ENCODE measurements at regions not wholly inside any gene's neighbourhood (a gene's known extent, or its start where the extent isn't known, plus 50 kb on each side); places are given as distances from the start of the nearest gene placed in this dataset.

DNA sequence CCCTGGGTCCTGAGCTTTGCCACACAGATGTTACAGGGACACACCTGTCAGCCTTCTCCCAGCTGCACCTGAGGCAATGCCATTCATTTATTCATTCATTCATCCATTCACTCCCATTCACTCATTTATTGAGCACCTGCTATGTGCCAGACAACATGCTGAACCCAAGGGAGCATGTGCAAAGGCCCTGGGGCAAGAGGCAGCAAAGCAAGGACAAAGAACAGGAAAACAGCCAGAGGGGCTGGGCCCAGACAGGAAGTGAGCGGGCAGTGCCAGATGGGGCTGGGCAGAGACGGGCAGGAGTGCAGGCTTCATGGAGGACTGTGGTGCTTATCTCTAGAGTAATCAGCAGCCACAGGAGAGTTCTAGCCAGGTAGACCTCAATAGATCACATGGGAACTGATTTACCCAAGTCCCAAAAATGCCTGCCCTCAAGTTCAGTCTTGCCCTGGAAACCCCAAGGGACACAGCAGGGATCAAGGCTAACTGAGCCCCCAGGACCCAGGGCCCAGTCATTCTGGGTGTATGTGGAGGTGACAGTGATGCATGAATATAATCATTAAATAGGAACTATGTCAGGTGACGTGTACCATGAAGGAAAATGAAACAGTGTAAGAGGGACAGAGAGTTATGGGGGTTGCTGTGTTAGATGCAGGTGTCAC is 530.3 kb downstream of the MATN1 start:
- DNase-seq, result no peak

DNA sequence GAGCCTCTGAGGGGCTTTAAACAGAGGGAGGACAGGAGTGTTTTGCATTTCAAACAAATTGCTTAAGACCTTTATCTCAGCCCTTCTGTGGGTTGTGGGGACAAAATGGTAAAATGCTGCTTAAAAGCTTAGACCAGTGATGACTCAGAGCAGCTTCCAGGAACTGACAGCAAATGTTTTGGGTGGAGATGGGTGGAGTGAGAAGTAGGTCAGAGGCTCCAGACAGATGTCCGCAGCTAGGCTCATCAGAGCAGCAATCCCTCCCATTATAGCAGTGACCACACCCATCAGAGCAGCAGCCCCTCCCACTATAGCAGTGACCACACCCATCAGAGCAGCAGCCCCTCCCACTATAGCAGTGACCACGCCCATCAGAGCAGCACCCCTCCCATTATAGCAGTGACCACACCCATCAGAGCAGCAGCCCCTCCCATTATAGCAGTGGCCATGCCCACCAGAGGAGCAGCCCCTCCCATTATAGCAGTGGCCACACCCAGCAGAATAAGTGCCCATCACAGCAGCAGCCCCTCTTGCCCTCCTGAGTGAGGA is 532.2 kb downstream of the MATN1 start:
- DNase-seq, result no peak

DNA sequence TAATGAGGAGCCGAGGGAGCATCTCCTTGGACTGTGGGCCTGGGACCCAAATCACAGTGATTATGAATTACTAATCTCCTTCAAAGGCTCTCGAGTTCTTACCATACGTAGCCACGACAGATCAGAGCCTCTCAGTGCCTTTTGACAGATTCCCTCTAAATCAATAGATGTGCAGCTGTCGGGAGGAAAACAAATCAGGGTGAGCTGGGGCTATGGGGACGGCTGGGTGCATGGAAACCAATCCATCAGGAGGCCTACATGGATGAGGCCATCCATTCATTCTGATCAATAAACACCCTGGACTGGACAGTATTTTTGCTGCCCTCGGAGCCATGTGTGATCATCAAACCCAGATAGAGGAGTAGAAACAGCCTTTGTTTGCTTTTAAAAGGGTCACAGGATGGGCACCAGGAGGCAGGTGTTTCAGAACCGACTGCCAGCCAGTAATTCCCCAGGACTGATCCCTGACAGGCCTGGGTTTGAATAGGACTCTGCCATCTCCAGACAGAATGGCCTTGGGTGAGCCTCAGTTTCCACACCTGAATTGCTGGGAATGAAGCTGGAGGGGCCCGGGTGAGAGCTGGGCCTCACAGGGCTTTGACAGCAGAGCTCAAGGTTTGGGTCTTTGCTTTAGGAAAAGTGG is 532.8 kb downstream of the MATN1 start:
- no peak for DNase-seq

DNA sequence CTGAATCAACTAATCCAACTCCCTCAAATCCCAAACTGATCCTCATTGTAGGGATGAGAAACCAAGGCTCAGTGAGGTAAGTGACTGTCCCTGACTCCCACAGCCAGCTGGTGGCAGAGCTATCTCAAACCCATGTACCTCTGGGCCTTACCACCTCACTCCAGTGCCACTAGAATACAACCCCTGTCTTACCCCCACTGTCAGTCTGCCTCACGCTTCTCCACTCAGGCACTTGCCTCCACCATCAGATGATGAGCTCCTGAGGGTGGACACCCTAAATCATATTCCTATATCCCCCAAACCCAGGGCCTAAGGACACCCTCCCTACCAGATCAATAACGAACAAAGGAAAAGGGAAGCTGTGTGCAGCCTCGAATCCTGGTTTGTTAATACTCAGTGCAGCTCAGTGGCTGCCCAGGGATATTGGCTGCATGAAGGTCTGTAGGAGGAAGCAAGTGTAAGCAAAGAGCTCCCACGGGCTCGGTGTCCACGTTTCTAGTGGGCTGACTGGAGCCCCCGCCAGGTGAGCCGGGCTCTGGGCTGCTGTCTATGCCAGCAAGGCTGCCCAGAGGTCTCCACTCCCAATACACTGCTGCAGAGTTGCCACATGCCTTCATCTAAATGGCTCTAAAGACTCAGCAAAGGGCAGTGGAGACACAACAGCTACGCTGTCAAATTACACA is 533.4 kb downstream of the MATN1 start:
- no peak for DNase-seq

DNA sequence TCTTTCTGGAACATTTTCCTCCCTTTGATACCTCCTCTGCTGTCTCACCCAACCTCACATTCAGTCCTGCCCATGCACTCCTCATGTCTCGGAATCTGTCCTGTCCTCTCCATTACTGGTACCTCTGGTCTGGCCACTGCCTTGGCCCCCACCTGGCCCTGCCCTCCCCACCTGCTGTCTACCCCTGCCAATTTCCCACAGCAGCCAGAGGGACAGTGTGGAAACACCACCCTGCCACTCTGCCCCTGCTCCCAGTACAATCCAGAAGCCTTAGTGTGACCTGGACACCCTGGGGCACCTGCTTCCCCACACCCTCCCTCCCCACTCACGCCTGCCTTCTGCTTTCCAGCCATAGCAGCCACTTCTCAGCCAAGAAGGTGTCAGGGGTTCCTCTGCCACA is 534.4 kb downstream of the MATN1 start:
- no peak for DNase-seq

DNA sequence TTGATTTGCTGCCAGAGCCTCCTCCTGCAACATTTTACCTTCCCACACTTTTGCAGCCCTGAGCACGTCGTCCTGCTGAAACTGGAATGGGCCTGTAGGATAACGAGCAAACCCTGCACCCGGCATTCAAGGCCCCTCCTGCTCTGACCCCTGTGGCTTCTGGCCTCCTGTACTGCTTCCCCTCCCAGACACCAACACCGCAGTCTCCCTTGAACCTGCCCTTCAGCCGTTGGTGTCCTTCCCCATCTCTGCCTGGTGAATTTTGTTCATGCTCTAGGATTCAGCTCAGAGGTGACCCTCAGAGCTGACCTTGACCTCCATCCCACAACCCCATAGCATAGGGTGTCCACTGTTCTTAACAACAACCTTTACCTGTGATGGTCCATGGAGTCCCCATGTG is 535.1 kb downstream of the MATN1 start:
- DNase-seq, result no peak

DNA sequence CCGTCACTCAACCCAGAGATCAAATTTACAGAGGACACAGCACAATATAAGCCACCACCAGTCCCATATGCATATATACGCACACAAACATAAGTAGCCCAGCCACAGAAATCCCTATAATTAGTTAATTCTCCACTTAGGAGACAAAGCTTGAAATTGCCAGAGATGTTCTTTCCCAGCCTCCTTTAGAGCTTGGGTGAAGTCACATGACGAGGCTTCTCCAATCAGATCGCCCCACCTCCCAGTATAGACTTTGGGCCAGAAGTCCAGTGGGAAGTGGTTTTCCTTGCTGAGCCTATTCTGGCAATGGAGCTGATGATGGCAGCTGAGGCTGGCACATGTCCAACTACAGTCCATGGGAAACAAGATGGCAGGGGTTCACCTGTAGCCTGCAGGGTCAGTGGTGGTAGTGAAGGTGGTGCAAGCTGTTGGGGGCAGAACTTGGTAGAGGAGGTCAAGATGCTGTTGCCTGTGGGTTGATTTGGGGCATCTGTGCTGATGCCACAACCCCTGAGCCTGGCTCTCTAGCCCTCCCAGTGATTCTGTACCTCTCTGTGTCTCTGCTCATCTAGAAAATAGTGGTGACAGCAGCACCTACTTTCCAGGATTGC is 535.9 kb downstream of the MATN1 start:
- DNase-seq, result no peak

DNA sequence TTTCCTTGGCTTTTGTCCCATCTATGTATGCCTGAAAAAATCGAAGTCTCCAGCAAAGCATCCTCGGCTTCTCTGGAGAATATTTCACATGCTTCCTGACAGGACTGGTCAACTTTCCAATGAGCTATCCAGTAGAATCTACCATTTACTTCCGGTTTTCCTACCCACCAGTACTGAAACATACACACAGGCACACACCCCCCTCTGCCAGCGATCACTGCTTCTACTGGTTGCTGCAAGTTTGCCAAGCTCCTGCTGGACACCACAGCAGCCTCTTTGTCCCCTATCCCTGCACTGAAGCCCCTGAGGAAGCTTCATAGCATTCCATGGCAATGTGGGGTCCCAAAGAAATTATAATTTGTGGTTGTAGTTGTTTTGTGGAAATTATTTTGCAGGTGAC is 536.8 kb downstream of the MATN1 start:
- no peak for DNase-seq

DNA sequence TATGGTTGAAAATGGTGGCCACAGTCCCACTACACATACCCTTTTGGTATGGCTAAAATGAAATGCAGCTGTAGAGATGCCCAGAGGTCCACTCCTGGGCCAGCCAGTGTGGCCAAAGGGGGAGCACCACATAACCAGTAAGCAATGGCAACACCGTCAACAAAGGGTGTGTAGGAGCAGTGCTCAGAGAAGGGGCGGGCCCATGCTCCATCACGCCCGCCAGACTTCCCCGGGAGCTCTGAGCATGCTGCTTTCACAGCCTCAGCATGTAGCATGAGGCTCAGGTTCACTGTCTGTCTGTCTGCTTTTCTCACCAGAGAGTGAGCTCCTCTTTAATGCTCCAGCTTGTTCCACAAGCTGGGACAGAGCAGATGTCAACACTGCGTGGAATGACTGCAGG is 537.6 kb downstream of the MATN1 start:
- no peak for DNase-seq

DNA sequence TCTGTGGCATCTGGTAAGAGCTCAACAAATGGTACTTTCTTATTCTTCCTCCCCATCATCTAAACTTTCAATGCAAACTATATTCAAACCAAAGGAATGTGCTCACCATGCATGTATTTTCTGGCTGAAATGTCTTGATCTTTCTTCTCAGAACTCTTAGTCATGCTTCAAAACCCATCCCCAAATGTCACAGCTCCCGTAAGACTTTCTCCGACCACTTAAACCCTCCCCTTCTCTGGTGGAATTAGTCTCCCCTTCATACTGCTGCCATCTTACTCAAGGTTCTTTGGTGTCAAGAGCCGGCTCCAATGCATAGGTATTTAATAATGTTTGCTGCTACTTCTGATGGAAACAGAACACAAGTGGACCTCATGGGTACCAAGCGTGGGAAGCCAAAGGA is 538.1 kb downstream of the MATN1 start:
- DNase-seq, result no peak

DNA sequence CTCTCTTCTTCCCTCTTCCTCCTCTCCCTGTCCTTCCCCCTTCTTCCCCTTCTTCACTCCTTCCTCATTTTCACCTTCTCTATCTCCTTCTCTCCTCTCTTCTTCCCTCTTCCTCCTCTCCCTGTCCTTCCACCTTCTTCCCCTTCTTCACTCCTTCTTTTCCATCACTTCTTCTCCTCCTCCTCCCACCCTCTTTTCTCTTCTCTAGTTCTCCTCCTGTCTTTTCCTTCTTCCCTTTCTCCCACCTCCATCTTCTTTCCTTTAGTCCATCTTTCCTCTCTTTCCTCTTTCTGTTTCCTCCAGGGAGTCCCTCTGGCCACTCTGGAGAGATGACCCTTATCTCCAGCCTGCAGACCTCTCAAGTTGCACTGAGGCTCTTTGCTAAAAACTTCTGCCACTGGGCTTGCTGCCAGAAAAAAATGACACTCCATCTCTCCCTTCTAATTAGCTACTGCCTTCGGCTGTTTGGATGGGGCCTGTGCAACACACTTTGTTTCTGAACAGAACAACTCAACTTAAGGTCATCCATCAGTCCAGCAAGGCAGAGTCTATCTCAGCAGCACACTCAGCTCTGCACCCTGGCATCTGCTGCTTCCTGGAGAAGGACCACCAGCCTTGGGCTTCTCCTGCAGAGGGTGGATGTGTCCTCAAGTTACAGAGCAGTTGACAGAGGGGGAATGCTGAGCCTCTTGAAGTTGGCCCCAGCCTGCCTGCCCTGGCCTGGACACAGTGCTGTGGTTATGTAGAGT is 538.8 kb downstream of the MATN1 start:
- DNase-seq, result no peak

DNA sequence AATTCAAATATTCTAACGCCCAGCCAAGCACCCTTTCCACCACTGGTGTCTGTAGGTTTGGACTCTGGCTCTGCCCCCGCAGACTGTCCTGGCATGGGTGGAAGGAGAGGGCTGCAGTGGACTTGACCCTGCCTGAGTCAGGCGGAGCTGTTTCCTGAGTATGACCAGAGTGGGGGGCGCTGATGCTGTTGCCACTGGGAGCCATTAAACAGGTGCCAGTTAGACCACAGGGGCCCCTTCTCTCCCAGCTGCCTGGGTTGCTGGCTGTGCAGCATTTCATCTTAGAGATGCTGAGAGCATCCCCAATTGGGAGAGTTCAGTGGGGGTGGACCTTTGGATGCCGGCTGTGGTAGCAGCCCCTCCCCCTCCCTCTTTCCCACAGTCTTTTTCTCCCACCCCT is 539.5 kb downstream of the MATN1 start:
- DNase-seq, result no peak

DNA sequence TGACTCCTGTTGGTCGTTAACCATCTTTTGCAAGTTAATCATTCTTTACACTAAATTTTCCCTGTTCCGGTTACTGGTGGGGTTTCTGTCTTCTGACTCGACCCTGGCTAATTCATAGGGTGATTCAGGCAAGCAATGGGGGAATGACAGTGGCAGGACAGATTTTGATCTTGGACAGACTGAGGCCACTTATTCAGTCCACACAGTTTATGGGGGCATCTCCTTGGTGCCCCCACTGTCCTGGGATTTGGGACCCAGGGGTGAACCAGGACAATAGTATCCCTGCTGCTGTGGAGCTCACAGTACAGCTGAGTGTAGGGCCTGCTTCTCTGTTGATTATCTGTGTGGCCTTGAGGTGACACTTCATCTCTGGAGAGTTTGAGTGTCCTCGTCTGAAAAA is 540.4 kb downstream of the MATN1 start:
- no peak for DNase-seq

DNA sequence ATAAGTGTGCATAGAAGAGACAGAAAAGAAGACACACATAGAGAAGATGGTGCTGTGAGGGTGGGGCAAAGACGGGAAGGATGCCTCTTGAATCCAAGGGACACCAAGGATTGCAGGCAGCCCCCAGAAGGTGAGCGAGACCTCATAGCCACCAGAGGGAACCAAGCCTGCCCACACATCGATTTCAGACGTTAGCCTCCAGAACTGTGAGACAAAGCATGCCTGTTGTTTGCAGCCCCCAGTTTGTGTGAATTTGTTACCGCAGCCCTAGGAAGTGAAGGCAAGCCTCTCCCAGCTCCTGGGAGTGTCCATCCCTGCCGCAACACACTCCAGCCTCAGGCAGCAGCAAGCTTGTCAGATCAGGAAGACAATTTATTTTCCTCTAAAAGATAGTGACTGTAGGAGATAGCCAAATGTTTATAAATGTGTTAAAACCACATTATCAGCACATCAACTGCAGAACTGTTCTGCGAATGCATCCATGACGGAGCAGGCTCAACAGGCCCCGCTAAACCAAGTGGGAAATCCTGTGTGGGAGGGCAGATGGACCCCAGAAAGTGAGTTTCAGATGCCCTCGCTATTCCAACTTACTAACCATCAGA is 543.3 kb downstream of the MATN1 start:
- DNase-seq, result no peak

DNA sequence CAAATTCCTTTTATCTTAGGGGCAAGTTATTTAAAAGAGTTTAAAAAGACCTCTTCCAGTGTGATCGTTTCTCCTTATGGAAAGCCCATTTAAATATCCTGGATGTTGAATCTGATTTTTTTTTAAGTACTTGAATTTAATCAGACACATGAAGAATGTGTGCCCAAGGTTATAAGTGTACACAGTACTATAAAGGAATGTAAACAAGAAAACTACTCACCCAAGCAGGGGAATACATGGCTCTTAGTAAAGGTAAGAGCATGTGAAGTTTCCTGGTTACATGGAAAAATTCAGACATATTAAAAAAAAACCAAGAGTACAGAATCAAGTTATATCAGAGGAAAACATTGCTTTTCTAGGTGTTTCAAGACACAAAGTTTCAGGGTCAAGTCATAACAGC is 546.9 kb downstream of the MATN1 start:
- no peak for DNase-seq

DNA sequence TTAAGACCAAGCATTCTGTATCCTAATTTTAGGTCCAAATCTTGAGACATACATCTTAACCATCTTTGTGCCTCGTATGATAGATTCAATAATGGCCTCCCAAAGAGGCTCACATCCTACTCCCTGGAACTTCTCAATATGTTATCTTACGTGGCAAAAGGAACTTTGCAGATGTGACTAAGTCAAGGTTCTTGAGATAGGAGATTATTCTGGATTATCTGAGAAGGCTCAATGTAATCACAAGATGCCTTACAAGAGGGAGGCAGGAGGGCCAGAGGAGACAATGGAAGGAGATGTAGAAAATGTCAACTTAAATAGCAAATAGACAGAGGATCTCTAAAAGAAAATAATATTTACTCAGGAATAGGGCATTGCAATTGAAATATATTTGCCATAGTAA is 548.9 kb downstream of the MATN1 start:
- DNase-seq, result no peak

DNA sequence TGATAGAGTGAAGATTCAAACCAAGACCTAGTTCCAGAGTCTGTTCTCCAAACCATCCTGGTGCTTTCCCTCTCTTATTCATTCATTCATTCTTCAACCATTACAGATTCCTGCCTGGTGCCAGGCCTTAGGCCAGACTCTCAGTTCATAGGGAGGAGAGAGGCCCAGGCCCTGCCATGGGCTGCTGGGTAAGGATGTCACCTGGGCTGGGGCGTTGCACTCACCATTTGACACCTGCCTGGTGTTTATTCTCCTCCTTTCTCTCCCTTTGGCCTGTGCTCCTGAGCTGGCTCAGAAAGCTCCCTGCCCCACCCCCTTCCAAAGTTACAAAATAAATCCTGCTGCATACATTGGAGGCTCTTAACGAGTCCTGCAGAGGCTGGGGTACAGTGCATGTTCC is 549.8 kb downstream of the MATN1 start:
- DNase-seq, result no peak

DNA sequence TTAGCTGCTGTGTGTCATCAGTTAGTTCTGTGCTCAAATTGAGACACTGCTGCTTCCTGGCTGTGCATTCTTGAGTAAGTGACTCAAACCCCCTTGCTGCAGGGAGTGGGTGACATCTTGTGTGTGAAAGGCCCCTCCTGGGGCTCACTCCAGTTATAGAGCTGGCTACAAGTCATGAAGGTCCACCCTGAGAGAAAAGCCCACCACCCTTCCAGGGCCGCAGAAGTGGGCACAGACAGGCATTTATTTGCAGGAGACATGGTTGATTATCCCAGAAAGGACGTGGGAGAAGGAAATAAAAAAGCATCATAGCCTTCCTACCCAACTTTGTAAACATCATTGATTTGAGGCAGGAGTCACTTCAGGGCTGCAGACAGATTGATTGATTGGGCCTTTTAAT is 550.6 kb downstream of the MATN1 start:
- no peak for DNase-seq

DNA sequence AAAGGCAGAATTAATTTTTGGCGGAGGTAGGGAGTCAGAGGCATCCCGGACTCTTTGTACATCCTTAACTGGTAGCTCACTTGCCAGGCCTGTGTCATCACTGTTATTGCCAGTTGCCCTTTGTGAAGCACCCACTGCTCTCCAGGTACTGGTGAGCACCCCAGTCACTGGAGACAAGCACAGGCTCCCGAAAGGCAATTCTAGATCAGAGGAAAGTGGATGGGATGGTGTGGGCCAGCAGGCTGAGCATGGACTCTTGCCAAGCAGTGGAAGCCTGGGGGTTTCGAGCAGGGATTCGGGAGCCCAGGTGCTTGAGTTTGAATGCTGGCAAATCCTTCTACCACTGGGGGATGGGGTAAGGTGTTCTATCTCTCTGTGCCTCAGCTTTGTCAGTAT is 551.1 kb downstream of the MATN1 start:
- no peak for DNase-seq

DNA sequence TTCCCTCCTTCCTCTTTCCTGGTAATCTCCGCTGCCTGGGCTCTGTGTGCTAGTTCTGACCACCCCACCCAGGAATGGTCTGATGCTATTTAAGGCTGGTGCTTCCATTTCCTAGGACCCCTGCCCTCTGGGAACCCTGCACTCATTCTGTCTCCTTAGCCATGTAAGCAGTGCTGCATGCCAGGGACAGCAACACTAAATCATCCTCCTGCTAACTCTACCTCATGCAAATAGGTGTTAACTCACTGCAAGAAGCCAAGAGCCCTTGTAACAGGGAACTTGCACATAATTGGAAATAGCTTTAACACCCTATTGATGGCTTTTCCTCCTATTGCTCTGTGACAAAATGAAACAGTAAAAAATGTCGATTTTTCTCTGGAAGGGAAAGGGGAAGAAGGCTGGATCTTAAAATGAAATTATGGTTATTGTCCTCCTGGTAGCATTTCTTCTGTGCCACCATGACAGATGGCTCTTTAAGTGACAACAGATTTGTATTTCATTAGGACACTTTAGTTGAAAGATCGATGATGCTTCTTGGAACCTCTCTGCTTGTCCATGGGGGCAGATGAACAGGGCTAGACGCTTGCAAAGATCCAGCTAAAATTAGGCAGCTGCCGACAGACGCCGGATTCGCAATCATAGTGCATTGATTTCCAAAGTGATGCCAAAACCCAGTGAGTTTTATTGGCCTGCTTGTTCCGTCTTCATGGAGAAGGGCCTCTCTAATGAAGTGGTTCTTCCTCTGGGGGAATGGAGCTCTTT is 551.7 kb downstream of the MATN1 start:
- no peak for DNase-seq

DNA sequence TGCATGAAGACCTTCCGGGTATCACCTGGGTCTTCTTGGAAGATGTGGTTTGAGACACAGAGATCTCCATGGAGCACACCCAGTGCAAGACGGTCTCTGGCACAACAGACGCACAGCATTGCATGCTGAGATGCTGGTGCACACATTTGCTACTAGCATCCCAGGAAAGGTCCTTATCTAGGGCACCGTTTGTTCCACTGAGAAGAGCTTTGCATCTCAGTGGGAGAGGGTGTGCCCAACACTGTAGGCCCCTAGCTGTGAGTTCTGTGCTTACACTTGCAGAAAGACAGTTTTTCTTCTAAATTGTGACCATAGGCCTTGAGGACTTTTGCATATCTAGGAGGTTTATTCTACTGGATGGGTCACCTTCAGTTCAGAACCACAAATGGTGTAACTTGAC is 554.1 kb downstream of the MATN1 start:
- DNase-seq, result no peak

DNA sequence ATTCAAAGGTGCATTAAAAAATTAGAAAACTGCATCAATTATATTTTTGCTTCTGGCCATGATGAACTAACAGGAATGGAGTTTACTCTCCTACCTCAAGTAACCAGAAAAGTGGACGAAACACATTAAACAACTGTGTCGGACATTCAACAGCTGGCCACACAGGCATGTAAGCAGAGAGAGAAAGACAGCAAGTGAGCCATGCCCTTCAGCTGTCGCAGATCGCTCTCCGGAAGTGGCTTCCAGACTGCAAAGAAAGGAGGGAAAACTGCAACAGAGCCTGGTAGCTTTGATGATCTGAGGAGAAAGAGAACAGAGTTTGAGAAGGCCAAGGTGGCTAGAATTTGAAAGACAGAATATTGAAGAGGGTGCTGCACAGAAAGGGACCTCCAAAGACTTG is 557.2 kb downstream of the MATN1 start:
- DNase-seq, result no peak
